HG03457 (cell line): ENCODE measurements at regions not wholly inside any gene's neighbourhood (a gene's known extent, or its start where the extent isn't known, plus 50 kb on each side); places are given as distances from the start of the nearest gene placed in this dataset.

Experiments used
- ATAC-seq: cut with Tn5 transposase; IDR thresholded peaks from one replicate; pipeline ENCODE4 v1.9.1; 2021; ENCODE audit warnings: moderate number of reproducible peaks; ENCODE audit not compliant: unreplicated experiment

GRCh38 chr6:19128701-19129100, 708.5 kb upstream of the ID4 start:
- no peak for ATAC-seq

GRCh38 chr6:19135706-19136105, 701.5 kb upstream of the ID4 start:
- no peak for ATAC-seq

DNA sequence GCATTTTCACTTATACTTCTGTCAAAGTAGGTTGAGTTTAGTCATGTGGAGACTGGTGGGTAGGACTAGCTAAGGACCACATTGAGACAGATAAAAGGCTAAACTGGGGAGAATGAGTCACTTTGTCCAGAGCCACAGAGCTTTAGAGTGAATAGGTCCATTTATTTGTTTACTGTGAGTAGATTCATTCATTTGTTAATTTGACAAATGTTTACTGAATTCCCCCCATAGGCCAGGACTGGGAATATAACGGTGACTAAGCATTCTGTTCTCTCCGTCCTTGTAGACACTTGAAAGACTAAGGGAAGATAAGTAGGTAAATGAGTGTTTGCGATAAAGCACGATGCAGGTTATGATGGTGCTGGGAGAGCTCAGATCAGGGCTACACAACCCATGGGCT, 699.7 kb upstream of the ID4 start:
- no peak for ATAC-seq

DNA sequence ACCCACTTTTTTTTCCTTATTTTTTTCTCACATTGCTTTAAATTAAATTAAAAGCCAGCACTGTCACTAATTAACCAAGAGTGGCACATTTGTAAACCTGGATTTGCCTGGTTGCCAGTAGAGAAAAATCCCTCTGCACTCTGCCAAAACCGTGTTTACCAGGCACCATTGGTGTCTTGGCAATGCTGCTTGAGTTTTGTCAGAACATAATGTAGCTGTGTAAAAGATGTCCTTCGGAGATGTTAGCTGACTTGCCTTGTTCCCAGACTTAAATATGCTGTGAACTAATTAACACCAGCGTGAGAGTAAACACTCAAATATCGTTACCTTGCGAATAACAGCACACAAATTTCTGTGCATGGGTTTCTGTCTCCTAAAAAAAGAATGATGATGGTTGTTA, 694.9 kb upstream of the ID4 start:
- no peak for ATAC-seq

DNA sequence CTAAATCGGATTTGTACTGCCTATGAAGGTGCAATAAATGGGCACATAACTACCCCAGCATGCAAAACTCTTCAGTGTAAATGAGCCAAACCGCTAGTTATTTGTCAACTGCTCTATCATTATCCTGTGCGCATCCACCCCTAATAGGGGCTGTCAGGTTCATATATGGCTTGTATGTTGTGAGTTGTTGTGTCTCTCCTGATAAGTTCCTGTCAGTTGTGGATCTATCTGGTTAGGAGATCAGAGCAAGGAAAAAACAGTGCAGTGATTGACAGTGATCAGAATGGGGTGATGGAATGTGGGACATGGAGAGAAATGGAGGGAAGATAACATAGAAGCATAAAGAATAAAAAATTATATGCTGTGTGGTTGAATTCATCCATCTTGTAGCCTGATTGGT, 686.9 kb upstream of the ID4 start:
- ATAC-seq, result no peak

DNA sequence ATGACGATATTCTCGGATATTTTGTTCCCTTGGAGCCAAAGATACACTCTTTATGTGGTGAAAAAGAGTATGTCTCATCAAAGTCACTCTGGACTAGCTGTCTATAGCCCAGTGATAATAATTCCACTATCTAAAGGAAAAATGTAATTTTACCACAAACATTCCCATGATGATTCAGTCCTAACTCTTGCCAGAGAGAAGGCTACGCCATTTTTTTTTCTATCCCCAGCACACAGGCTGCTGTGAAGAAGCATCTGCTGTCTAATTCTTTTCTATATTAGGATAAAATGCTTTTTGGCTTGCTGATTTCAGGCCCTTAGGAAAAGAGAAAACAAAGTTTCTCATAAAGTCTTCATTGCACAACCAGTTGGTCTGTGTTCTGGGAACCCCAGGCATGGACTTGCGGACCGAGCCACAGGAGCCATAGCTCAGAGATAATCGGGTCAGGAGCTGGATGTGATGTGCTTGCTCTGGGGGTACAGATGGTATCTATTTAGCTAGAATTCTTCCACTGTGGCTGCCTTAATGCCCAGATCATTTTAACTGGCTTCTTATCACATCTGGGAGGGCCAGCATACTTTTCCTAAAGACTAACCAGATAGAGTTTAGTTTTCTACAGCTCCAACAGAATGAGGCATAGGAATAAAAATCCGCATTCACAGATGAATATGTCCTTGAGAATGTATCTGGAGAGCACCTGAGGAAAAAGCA, 683.7 kb upstream of the ID4 start:
- ATAC-seq, result no peak

DNA sequence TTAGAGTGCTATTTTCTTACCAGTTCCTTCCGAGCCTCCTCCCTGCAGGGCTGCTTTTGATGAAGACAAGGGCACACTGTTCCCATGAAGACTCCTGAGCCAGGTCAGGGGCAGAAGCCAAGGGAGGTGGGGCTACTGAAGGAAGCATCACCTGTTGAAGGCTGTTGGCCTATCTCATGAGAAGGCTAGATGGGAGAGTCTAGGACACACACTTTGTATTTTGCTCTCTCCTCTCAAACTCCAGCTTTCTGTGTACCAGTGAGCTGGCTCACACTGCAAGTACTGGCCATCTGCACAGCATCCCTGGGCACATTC, 683.2 kb upstream of the ID4 start:
- no peak for ATAC-seq

GRCh38 chr6:19156443-19156842, 680.7 kb upstream of the ID4 start:
- ATAC-seq, result no peak

DNA sequence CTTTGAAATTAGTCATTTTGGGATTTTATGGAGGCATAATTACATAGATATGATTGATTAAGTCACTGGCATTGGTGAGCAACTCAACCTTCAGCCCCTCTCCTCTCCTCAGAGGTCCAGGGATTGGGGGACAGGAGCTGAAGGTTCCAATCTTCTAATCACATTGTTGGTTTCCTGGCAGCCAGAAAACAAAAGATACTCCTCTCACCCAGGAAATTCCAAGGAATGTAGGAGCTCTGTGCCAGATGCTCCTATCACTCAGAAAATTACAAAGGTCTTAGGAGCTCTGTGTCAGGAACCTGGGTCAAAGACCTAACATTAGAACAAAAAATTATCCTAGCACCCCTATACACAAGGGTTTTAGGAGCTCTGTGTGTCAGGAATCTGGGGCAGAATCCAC, 679.7 kb upstream of the ID4 start:
- ATAC-seq, result no peak

DNA sequence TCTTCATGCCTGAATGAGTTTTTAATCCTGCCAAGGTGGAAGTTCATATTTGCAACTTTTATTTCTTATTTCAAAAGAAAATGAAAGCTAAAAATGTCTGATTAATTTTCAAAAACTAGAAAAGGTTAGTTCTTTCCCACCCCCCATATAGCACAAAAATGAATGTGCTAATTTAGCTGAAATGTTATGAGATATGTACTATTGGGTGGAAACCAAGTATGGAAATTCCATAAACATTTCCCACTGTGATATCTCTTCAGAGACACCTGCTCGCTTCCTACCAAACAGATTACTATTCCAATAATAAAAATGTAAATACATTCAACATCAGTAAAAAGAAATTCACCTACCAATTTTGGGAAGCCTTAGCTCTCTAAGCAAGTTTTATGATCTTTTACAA, 678.6 kb upstream of the ID4 start:
- no peak for ATAC-seq

GRCh38 chr6:19159089-19159488, 678.1 kb upstream of the ID4 start:
- no peak for ATAC-seq

DNA sequence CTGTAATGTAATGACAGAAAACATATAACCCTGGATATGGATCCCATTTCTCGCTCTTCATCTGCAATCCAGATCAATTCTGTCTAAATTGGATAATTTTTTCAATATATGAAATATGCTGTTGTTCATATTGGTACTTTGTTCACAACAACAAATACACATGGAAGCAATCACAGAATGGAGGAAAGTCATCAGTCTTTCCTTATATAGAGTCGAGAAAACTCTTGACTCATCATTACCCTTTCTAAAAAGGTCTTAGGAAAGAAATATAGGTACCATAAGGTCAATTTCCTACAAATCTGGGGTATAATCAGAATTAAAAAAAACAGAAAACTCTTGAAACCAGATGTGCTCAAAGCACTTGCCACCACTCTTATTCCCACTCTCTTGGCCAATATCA, 677.6 kb upstream of the ID4 start:
- no peak for ATAC-seq

GRCh38 chr6:19160081-19160730, 677.0 kb upstream of the ID4 start:
- ATAC-seq, result no peak

DNA sequence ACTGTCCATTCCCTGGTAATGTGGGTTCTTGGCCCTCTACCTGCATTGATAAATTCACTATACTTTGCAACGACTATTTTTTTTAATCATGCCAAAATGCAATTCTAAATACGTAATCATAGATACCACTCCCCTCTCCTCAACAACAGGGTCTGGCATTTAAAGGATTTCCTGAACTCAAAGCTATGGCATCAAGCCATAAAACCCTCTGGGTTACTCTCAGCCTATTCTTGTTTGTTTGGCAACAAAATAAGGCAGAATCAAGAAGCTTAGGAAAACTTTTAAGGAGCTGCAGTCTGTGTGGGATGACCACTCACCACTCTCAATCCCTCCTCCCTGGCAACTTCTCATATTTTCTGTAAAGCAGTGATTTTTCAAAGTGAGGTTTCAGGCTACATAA, 669.9 kb upstream of the ID4 start:
- no peak for ATAC-seq

GRCh38 chr6:19169366-19169765, 667.8 kb upstream of the ID4 start:
- no peak for ATAC-seq

- ATAC-seq, result no peak
These were observed 662.1 kb upstream of the ID4 start for GRCh38 chr6:19175023-19175422.

DNA sequence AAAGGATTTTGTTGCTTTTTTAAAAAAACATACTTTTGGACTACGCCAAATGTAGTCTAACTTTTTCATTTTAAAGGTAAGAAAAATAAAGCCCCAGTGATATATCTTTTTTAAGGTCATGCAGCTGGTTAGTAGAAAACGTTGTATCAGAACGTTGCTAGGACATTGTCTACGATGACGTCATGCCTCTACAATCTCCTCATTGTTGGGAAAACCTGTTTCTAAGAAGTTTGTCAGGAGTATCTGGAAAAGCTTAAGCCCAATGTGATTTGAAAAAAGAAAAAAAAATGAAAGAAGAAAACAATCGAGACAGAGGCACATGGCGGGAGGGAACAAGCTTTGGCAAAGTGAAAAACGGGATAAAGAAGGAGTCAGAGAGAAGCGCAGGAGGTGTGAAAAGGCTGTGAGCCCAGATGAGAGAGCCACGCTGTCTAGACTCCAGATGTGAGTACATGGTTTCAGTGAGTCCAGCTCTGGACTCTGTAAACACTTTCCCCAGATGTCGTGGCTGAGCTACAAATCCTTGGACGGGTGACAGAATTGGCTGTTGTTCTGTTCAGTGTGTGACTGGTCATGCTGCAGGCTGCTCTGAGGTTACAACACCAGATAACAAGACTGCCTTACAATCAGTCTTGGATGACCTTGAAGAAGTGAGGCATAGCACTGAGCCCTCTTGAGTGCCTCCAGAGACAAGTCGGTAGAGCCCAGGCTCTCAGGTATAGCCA, 656.7 kb upstream of the ID4 start:
- ATAC-seq, result no peak

- no peak for ATAC-seq
These were observed 656.0 kb upstream of the ID4 start for GRCh38 chr6:19181211-19181610.

DNA sequence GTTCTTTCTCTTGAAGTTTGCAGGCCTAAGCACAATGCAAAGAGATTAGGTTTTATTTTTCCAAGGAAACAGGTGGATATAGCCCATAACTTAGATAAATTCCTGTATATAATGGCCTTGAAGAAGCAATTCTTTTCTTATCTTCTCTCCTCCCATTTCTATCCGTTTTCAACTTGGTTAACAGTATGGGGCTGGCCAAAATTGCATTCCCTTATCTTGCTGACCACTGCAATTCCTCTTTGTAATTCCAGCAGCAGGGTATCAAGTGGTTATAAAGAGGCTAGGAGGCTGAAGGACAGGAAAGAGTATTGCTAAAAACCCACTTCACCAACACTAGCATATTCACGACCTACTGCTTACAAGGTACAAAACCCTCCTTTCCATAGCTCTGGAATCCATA, 643.5 kb upstream of the ID4 start:
- no peak for ATAC-seq

- ATAC-seq, result no peak
These were observed 632.7 kb upstream of the ID4 start for GRCh38 chr6:19204445-19204844.

GRCh38 chr6:19205076-19205475, 632.1 kb upstream of the ID4 start:
- no peak for ATAC-seq

GRCh38 chr6:19209202-19209601, 628.0 kb upstream of the ID4 start:
- ATAC-seq, result no peak
